Fibroblast of villous mesenchyme (primary cell): ENCODE measurements at regions not wholly inside any gene's neighbourhood (a gene's known extent, or its start where the extent isn't known, plus 50 kb on each side); places are given as distances from the start of the nearest gene placed in this dataset.

ENCODE experiments used
- DNase-seq: peaks from one replicate; pipeline ENCODE4 v3.0.0-alpha.2; 2010; ENCODE audit warnings: low read depth
- H3K4me3 ChIP-seq: 2 replicates; pipeline ENCODE4 v1.5.1; 2011; ENCODE audit warnings: low read depth, mild to moderate bottlenecking, low read length
- TF ChIP-seq, protein P1 (sequence below): IDR thresholded peaks from 2 replicates; pipeline ENCODE4 v1.5.1; 2012; ENCODE audit warnings: low read depth, mild to moderate bottlenecking, low read length; ENCODE audit not compliant: insufficient read depth

- peak; percentile 93 for DNase-seq
- TF ChIP-seq, protein P1, sequence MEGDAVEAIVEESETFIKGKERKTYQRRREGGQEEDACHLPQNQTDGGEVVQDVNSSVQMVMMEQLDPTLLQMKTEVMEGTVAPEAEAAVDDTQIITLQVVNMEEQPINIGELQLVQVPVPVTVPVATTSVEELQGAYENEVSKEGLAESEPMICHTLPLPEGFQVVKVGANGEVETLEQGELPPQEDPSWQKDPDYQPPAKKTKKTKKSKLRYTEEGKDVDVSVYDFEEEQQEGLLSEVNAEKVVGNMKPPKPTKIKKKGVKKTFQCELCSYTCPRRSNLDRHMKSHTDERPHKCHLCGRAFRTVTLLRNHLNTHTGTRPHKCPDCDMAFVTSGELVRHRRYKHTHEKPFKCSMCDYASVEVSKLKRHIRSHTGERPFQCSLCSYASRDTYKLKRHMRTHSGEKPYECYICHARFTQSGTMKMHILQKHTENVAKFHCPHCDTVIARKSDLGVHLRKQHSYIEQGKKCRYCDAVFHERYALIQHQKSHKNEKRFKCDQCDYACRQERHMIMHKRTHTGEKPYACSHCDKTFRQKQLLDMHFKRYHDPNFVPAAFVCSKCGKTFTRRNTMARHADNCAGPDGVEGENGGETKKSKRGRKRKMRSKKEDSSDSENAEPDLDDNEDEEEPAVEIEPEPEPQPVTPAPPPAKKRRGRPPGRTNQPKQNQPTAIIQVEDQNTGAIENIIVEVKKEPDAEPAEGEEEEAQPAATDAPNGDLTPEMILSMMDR, result no peak
- no peak overlapping the region for H3K4me3 ChIP-seq
Observed at GRCh38 chr6:133707456-133707855, 181.5 kb upstream of the TCF21 start.

DNA sequence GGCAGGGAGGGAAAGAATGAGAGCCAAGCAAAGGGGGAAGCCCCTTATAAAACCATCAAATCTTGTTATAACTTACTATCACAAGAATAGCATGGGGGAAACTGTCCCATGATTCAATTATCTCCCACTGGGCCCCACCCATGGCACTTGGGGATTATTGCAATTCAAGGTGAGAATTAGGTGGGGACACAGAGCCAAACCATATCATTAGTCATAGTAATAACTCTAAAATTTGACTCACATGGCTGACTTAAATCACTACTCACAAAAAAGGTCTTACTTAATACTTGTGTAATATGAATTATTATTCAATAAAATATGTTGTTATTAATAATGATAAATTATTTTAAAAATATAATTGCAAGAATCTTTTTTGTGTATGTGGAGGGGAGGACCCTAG is 178.1 kb upstream of the TCF21 start:
- H3K4me3 ChIP-seq, result no peak overlapping the region
- TF ChIP-seq, protein P1, result no peak
- DNase-seq, result no peak

DNA sequence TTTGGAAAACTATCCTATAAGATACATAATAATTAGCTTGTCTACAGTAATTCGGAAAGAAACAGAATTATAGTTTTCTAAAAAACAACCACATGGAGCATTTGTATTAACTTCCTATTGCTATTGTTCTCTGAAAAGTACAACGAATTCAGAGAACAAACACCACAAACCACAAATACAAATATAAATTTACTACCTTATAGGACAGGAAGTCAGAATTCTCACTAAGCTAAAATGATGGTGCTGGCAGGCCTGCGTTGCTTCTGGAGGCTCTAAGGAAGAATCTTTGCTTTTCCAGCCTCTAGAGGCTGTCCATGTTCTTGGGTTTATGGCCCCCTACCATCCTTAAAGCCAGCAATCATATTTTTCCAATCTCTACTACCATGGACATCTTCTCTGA is 173.6 kb upstream of the TCF21 start:
- H3K4me3 ChIP-seq, result no peak overlapping the region
- TF ChIP-seq, protein P1, result no peak
- no peak for DNase-seq

- no peak for DNase-seq
- TF ChIP-seq, protein P1, result no peak
- no peak overlapping the region for H3K4me3 ChIP-seq
Observed at GRCh38 chr6:133724726-133725125, 164.2 kb upstream of the TCF21 start.

DNA sequence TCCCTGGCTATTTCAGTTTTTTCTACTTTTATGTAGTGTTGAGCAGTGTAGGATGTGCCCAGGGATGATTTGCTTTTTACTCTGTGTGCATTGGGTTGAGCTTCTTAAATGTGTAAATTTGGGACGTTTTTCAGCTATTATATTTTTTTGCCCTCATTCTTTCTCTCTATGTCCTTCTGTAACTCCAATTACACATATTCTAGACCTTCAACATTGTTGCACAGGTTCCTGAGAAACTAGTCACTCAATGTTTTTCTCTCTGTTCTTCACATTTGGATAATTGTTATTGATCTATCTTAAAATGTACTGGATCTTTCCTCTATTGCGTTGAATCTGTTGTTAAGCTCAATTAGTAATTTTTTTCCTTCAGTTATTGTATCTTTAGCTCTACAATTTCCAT is 162.7 kb upstream of the TCF21 start:
- DNase-seq, result no peak
- TF ChIP-seq, protein P1, result no peak
- no peak overlapping the region for H3K4me3 ChIP-seq

DNA sequence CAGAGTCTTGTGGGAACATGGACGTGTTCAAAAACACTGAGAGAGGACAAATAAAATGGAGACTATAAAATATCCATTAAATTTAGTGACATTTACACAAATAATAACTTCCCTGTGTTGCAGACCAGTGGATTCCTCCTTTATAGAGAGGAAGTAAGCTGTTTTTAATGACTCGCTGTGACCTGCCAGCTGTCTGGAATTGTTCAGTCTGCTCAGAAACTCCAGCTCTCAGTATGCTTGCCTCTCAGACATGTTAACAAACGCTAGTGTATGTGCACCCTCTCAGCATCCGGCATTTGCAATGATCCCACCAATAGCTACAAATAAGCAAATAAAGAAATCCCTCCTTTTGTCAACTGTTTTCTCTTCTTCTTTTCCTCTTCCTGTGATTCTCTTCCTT is 158.0 kb upstream of the TCF21 start:
- DNase-seq, result peak; percentile 42
- TF ChIP-seq, protein P1, result no peak
- no peak overlapping the region for H3K4me3 ChIP-seq

DNA sequence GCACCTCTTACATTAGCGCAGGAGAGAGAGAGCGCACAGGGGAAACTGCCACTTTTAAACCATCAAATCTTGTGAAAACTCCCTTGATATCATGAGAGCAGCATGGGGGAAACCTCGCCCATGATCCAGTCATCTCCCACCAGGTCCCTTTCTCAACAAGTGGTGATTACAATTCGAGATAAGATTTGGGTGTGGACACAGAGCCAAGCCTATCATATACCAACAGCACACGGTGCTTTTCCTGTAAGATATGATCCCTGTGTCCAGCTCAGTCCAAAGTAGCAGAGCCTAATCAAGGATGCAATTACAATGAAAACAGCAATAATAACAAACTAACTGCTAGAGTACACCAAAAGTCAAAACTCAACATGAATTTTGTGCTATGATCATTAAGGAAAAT is 148.7 kb upstream of the TCF21 start:
- TF ChIP-seq, protein P1, result no peak
- no peak for DNase-seq
- H3K4me3 ChIP-seq, result no peak overlapping the region
